Fibroblast of skin of back (primary cell): ENCODE measurements at regions not wholly inside any gene's neighbourhood (a gene's known extent, or its start where the extent isn't known, plus 50 kb on each side); places are given as distances from the start of the nearest gene placed in this dataset.

Source experiments
- DNase-seq: peaks from one replicate; pipeline ENCODE4 v3.0.0-alpha.2; 2013

DNA sequence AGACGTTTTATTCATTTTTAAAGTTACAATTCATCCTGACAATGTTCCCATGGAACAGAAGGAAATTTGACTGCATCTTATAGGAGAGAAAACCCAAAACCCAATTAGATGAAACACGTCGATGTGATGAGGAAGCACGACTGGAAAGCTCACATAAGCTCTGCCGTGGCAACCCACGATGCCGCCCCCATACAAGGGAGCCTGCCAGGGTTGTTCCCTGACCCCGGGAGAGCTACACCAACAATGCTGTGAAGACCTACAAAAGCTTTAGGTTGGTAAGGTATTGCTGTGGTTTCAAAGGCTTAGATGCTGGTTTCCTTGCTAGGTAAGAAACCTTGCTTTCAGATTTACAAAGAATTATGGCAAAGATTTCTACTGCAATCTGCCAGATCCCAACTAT lies 393.1 kb downstream of the KLF12 start:
- no peak for DNase-seq

DNA sequence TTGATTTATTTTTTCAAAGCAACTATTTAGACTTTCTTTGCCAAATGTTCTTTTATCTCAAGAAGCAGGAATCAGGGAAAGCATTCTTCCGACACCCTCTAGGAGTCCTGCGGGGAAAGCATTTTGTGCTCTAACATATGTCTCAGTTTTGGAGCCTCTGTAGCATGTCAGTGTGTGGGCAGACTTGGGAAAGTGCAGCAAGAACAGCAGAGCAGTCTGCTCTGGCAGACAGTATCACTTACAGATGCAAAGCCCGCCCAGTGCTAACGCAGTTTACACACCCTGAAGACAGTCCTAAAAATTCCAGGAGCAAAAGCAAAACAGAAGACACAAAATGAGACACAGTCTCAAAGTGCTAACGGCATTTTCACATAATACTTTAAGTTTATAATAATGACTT lies 393.5 kb downstream of the KLF12 start:
- peak; percentile 19 for DNase-seq

DNA sequence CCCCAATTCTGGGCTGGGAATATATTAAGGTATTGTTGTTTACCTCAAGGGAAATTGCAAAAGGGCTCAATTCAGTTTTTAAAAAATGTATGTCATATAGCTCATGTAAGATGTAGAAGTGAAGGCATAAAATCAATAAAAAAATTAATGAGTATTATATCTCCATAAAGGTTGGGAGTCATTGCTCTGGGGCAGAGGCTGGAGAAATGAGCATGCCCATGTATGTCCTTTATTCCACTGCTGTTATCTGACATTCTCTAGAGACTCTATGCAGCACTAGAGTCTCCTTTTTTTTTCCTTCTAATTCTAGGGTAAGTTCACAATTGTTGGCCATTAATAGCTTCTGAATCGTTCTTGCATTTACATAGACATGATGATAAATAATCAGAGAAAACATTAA lies 394.8 kb downstream of the KLF12 start:
- no peak for DNase-seq

DNA sequence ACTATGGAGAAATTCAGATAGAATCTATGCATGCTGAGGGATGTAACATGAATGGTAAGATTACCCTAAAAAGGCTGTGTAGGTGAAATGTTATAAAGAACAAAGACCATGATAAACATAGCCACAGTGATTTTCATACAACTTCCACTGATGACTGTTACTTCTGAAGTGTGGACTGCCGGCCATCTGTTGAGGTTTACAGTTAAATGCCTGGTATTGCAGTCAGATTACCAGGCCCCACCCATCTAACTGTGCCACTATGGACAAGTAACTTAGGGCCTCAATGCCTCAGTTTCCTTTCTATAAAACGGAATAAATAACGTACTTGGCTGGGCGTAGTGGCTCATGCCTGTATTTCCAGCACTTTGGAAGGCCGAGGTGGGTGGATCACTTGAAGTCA lies 395.6 kb downstream of the KLF12 start:
- no peak for DNase-seq

DNA sequence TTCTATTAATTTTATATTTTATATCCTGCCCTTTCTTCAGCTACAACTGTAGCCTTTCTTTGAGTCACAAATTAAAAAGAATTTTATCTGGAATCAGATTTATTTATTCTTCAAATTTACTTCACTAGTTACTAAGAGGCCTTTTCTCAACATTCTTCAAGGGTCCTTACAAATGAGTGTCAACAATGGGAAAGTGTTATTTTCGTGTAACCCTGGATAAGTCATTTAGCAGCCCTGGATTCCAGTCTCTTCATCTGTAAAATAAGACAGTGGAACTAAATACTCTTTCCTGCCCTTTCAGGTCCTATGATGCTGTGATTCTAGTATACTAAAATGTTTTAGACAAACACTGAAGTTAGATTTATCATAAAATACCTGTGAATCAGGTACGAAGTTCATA lies 397.0 kb downstream of the KLF12 start:
- no peak for DNase-seq

DNA sequence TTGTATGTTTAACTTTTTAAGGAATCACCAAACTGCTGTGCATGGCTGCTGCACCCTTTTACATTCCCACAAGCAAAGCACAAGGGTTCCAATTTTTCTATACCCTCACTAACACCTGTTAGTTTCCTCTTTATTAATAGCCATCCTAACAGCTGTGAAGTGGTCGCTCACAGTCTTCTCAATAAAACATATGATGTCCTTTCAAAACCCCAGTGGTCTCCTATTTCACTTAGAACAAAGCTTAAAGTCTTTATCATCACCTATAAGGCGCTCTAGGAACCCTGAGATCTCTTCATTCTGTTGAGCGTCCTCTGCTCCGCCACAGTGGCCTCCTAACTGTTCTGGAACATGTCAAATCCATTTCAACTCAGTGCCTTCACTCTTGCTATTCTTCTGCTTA lies 400.5 kb downstream of the KLF12 start:
- no peak for DNase-seq

DNA sequence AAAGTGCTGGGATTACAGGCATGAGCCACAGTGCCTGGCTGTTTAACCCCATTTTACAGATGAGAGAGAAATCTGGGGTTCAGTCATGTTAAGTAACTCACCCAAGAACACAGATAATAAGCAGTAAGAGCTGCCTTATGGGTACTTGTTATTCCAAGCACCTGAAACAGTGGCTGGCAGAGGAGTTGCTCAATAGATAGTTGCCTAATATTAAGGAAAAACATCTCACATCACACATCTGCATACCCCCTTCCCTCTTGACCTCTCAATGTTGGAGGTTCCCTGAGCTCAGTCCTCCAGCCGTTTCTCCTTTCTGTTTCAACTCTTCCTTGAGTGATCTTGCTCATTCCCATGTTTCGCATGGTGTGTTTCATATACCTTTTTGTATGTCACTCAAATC lies 401.9 kb downstream of the KLF12 start:
- no peak for DNase-seq

DNA sequence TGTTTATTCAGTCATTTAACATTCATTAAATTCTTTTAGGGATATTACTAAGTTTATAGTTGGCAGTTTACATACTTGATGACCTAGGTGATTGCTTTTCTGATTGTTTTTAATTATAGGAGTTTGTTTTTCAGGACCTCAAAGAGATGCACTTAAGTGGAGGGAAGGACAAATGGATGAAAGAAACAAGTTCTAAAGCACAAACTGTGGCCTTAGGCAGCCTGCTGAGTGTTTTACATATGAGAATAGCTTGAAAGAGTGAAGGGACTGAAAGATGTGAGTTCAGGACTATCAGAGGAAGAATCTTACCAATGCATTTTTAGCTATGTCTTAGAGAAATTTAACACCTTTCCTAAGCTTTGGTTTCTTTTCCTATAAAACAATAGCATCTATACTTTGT lies 402.6 kb downstream of the KLF12 start:
- no peak for DNase-seq

DNA sequence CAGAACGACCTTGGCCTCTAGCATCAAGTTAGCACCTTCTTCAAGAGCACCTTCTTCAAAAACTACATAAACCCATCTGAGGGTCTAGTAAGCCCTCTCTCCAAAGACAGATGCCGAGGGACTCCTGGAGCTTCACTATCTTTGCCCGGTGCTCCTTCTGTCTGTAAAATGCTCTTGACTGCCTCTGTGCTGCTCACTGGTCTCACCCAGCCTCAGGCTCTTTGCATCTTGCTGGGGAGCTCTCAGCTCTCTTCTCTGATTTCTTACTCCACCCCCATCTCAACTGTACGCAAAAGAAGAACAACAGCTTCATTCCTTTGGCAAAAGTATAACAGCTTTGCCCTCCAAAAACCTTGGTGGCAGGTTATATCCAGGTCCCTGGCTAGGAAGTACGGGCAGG lies 404.2 kb downstream of the KLF12 start:
- no peak for DNase-seq

DNA sequence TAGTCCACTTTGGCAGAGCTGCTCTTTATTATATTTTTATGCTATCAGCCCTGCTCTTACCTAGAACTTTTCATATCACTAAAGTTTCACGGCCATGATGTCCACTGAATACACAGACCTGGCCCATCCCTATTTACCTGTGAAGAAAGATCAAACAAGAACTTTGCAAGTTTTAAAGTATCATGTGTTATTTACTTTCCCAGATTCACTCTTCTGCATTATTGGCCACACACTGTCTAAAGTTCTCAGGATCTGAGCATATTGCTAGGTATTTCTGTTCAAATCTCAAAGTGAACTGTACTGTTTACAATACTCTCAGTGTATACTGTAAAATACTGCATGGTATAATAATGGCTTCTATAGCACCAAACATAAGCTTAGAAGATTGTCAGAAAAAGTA lies 405.2 kb downstream of the KLF12 start:
- no peak for DNase-seq

DNA sequence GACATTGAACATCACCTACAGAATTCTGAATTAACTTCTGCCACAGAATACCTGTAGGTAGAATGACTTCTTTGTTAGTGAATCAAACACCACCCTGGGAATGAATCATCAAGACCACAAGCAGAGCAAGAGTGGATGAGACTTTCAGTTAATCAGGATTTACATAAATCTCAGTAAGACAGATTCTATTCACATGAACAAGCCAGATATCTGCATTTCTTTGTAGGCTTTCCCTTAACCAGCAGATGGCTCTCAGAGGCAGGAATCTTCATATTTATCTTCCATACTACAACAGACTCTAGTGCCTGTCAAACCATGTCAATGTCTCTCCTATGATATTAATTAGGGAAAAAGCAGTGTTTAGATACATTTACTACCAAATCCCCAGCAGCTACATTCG lies 412.1 kb downstream of the KLF12 start:
- peak; percentile 59 for DNase-seq

DNA sequence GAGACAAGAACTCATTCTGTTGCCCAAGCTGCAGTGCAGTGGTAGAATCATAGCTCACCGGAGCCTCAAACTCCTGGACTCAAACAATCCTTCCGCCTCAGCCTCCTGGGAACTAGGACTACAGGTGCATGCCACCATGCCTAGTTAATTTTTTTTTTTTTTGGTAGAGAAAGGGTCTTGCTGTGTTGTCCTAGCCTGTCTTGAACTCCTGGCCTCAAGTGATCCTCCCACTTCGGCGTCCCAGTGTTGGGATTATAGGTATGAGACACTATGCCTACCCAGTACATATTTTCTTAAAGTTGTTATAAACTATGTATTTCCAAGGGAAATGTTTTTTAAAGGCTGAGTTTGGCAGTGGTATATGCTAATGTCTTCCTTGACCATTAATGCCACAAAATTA lies 412.6 kb downstream of the KLF12 start:
- DNase-seq = no peak

DNA sequence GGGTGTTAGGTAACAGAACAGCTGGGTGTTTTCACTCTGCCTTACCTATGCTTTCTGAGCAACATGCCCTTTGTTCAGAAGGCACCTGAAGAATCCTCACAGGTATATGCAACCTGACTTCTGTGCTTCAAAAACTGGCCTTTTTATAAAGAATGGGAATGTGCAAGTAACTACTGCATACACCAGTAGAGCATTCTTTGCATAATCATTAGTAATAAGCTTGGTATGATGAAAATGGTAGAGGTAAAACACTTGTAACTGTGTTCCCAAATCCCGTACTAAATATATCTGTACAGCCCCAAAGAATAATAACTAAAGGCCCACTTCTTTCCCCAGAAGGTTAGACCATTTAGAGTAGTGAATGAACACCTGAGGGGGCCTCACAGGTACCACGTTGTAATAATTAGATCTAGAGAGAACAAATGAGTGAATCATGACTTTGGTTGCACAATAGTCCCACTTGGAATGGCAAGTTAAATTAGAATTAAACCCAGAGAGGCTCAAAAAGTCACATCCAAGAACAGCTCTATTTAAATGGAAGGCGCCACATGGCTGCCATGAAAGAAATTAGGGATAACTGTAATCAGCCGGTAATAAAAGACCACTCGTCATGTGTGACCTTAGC lies 413.9 kb downstream of the KLF12 start:
- no peak for DNase-seq

DNA sequence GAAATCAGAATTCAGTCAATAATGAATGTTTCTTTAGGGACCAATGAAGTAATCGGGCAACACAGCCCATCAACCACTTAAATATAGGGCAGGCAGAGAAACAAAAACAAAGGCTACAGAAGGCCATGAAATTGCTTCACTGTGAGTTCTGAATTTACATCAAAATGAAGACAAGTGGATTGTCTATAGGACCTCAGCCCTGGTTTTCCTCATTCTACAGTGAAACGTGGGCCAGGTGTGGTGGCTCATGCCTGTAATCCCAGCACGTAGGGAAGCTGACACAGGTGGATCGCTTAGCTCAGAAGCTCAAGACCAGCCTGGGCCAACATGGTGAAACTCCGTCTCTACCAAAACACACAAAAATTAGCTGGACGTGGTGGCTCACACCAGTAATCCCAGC lies 416.0 kb downstream of the KLF12 start:
- DNase-seq = no peak

DNA sequence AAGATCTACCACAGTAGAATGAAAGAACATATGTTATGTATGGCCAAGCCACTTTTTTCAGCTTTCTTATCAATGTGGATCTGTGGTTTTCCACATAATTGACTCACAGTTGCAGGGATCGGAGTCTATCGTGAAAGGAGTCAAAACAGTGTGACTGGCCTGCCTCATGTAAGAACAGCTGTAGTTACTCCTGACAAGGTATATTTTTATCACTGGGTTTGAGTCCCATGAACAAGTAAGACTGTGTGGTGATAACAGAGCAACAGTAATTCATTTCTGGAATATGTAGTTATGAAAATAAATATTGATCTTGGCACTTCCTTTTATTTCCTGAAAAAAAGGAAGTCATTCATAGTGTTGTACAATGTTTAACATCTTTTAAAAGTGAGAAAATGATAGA lies 416.6 kb downstream of the KLF12 start:
- DNase-seq = peak; percentile 34

DNA sequence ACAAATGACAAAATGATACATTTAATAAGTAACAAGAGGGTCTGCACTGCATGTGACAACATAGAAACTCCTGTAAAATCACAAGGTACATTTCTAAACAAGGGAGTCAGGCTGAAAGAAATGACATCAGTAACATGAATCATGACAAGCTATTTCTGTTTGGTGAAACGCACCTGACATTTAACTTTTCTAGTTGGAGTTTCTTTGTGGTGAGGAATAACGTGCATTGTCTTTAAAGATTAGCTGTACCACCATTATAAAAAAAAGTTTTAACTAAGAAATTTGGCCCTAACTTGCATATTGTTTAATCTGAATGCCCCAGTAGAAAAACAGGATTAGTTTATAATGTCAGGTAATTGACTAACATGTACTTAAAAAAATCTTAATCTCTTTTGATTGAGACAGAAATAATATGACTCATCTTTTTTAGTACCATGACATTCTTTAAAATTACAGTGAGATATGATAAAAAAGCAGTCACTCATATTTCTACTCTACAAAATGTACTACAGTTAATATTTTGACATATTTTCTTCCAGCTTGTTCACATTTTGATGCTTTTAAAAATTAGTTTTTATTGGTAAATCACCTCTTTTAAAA lies 418.2 kb downstream of the KLF12 start:
- no peak for DNase-seq

DNA sequence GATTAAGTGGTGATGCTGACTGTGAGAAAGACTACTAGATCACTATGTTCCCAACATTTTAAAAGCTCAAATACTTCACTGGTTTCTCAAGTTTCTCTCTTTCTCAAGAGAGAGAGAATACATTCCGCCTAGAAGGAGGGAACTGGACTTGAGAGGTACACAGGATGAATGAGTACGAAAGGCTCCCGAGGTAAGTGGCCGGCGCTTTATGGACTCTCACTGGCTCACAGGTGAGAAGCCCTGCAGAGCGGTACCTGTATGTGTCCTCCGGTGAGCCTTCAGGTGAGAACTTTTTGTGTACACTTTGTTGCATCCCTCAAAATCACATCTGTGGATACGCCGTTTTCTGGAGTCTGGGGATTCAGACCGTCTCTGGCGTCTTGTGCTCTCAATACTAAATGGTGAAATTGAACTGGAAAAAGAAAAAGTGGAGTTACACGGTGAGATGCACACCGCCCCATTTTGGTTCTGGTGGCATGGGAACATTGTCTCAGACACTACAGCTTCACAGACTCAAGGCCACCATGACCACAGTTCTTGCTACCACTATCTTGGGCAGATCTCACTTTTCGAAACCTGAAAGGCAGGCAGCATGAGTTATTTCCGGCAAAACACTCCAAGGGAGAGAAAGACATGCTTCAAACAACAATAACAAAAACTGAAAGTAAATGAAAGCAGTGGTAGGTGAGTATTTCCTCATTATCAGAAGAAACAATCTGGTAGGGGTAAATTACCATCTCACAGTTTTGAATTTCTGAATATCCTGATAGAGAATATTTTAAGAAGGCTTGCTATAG lies 418.9 kb downstream of the KLF12 start:
- DNase-seq = no peak

DNA sequence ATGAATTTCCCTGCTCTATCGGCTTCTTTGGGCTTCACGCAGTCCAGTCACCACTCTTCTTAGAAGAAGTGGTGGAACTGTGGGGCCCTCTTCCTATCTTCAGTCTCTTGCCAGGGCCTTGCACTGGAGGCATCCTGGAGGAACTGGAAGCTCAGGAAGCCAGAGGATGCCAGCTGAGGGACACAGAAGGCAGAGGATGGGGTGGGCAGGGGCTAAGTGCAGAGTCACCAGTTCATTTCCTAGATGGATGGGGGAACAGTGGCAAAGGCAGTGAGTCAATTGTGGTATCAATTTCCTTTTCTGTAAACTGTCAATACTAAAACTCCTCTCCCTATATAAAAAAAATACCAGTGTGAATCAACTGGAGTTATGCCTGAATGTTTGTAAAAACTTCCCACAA lies 419.7 kb downstream of the KLF12 start:
- no peak for DNase-seq

DNA sequence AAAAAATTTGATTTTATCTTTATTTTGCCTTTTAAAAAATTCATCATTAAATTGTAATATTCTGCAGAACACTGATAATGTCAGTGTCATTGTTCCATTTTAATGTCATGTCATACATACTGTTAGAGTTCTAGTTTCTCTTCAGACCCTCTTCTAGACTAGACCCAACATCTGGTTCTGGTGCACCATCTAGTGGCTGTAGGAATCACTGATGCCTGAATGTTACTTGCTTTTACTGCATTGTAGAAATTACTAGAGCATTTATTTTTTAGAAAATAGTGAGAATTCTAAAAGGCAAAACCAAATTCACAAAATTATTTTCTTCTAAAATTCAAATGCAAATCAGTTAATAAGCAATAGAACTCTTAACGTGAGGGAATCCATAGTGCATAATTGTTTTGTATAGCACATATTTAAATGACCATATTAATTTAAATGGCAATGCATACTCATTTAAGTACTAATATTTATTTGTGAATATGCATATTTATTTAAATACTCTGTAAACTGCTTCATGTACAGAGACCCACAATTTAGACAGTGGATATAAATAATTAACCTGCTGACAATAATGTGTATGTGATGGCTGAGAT lies 425.7 kb downstream of the KLF12 start:
- DNase-seq = peak; percentile 71

DNA sequence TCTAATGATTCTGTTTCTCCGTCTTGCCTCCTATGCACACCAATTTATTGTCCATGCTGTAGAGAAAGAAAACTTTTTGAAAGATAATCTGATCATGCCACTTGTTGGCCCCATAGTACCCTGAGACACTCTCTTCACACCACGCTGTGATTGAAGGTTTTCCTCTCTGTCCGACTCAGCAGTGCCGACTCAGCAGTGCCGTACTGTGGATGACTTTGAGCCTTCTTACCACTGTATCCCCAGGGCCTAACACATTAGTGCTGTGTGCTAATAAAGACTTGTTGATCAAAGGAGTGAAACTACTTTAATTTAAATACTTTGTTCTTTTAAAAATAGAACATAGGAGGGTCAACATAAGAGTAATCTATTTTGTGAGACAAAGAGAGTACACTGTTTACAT lies 429.6 kb downstream of the KLF12 start:
- DNase-seq = no peak

DNA sequence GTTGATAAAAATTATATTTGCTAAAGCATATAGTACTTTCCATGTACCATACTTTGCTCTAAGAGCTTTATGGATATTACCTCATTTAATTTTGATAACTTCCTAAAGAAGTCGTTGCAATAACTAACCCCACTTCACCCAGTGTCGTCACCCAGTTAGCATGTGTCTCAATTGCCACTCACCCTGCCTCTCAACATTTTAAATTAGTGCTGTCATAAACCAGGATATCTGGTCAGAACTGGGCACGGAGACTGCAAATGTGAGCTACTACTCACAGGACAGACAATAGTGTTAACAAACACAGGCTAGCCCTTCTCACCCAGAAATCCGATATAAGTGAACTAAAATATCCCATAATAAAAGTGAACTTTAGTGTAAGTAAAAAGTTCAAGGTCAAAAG lies 430.6 kb downstream of the KLF12 start:
- no peak for DNase-seq

DNA sequence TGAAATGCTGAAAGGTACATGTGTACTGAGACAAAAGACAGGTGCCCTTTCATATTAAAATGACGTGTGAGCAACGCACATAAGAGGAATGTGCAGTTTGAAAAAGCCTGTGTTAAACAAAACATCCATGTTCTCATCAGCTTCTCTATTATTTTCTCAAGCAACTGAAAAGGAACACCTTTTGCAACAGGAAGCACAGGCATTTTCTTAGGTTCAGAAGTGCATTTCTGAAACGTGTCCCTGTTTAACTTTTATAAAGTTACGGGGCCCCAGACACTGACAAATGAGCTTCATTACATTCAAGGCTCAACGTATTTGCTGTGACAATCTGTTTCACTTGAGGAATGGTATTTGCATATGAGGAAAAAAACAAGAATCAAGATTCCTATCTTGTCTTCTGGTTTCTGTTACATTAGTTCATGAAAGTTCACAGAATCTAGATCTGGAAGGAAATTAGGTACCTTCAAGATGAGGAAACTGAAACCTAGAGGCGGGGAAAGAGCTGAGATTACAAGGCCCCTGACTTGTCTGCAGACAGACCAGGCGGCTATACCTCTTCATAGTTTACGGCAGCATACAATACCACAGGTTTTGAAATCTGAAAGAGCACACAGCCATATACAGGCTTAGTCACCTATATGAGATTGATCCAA lies 431.7 kb downstream of the KLF12 start:
- DNase-seq = no peak

DNA sequence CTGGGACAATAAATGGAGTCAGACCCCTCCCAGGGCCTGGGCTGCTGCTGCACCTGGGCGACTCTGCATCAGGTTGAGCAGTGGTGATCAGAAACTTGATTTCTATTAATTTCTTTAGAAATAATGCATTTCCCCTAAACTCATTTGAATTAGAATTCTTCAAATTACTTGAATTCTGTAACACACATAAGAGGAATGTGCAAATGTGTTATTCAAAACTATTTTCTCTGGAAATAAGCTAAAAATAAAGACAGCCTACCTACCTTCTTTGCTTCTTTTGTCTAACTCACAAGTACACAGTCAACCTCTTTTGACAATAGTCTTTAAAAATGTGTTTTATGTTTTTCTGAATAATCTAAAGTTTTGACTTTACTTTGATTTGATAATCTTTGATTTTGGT lies 433.0 kb downstream of the KLF12 start:
- no peak for DNase-seq
